ENCODE measurements at regions not wholly inside any gene's neighbourhood (a gene's known extent, or its start where the extent isn't known, plus 50 kb on each side); places are given as distances from the start of the nearest gene placed in this dataset.

GRCh38 chr3:104472221-104472620 is 894.5 kb upstream of the ALCAM start:
- TF ChIP-seq CTCF (IDR thresholded peaks at IDR 0.05) (no peak), EZH2phosphoT487 (IDR thresholded peaks at IDR 0.05) (no peak), EZH2 (IDR thresholded peaks at IDR 0.05) (no peak)
- Mint-ChIP-seq H3K9me3 (peaks cover 15% of the 10 kb centered on the region), H3K36me3 (no peaks in the 10 kb centered on the region), H3K27me3 (ENCODE audit: insufficient read depth, low read depth) (no peaks in the 10 kb centered on the region), H3K4me1 (no peaks in the 10 kb centered on the region), H3K27ac (no peak overlapping the region), H3K4me3 (no peak overlapping the region)
- Histone ChIP-seq H3K9me3 (ENCODE audit: low read depth) (no peaks in the 10 kb centered on the region), H3K36me3 (peaks cover 4% of the 10 kb centered on the region), H3K4me3 (no peak overlapping the region), H3K27me3 (no peaks in the 10 kb centered on the region), H4K20me1 (ENCODE audit: low read depth) (no peaks in the 10 kb centered on the region), H3K27ac (no peak overlapping the region), H3K4me2 (no peak overlapping the region), H3K79me2 (ENCODE audit: low read depth) (no peaks in the 10 kb centered on the region), H3K9ac (no peak overlapping the region), H3K4me1 (no peaks in the 10 kb centered on the region), H3F3A (ENCODE audit: low read depth) (no peaks in the 10 kb centered on the region), H2AFZ (replicated peaks) (no peak overlapping the region)
- no peak for DNase-seq (ENCODE audit: low spot score)

- H3K36me3 Mint-ChIP-seq: no peaks in the 10 kb centered on the region
Observed at GRCh38 chr3:104474011-104474410, 892.7 kb upstream of the ALCAM start.

GRCh38 chr3:104503022-104503421 is 863.7 kb upstream of the ALCAM start:
- H3K4me1 ChIP-seq: no peaks in the 10 kb centered on the region
- no peak overlapping the region for H2AFZ ChIP-seq (replicated peaks)
- H3K27me3 ChIP-seq: no peaks in the 10 kb centered on the region
- H3K36me3 ChIP-seq: no peaks in the 10 kb centered on the region
- no peak overlapping the region for H3K4me3 ChIP-seq
- no peaks in the 10 kb centered on the region for H3K9me3 ChIP-seq (ENCODE audit: low read depth)
- TF ChIP-seq EZH2phosphoT487 (IDR thresholded peaks at IDR 0.05) (no peak), CTCF (IDR thresholded peaks at IDR 0.05) (no peak), EZH2 (IDR thresholded peaks at IDR 0.05) (no peak)
- H3K4me2 ChIP-seq: no peak overlapping the region
- H3K79me2 ChIP-seq (ENCODE audit: low read depth): no peaks in the 10 kb centered on the region
- no peaks in the 10 kb centered on the region for H4K20me1 ChIP-seq (ENCODE audit: low read depth)
- Mint-ChIP-seq H3K36me3 (no peaks in the 10 kb centered on the region), H3K4me1 (no peaks in the 10 kb centered on the region), H3K4me3 (no peak overlapping the region), H3K27me3 (ENCODE audit: insufficient read depth, low read depth) (no peaks in the 10 kb centered on the region), H3K27ac (no peak overlapping the region), H3K9me3 (no peaks in the 10 kb centered on the region)
- no peak overlapping the region for H3K9ac ChIP-seq
- DNase-seq (ENCODE audit: low spot score): no peak
- H3K27ac ChIP-seq: no peak overlapping the region
- no peaks in the 10 kb centered on the region for H3F3A ChIP-seq (ENCODE audit: low read depth)

More at GRCh38 chr3:104474011-104474410, 892.7 kb upstream of the ALCAM start:
- no peak overlapping the region for H3K9ac ChIP-seq
- H2AFZ ChIP-seq (replicated peaks): no peak overlapping the region
- DNase-seq (ENCODE audit: low spot score): no peak
- H3K9me3 ChIP-seq (ENCODE audit: low read depth): no peaks in the 10 kb centered on the region
- no peak overlapping the region for H3K27ac ChIP-seq
- no peaks in the 10 kb centered on the region for H3K4me1 ChIP-seq
- H3F3A ChIP-seq (ENCODE audit: low read depth): no peaks in the 10 kb centered on the region
- H3K27me3 ChIP-seq: no peaks in the 10 kb centered on the region
- TF ChIP-seq EZH2 (IDR thresholded peaks at IDR 0.05) (no peak), CTCF (IDR thresholded peaks at IDR 0.05) (no peak), EZH2phosphoT487 (IDR thresholded peaks at IDR 0.05) (no peak)
- no peaks in the 10 kb centered on the region for H3K79me2 ChIP-seq (ENCODE audit: low read depth)
- H3K4me3 ChIP-seq: no peak overlapping the region
- H4K20me1 ChIP-seq (ENCODE audit: low read depth): no peaks in the 10 kb centered on the region
- H3K4me3 Mint-ChIP-seq: no peak overlapping the region
- H3K27ac Mint-ChIP-seq: no peak overlapping the region
- H3K36me3 ChIP-seq: peaks cover 4% of the 10 kb centered on the region
- H3K27me3 Mint-ChIP-seq (ENCODE audit: insufficient read depth, low read depth): no peaks in the 10 kb centered on the region
- H3K9me3 Mint-ChIP-seq: peaks cover 15% of the 10 kb centered on the region
- no peaks in the 10 kb centered on the region for H3K4me1 Mint-ChIP-seq
- no peak overlapping the region for H3K4me2 ChIP-seq

Measured in neural progenitor cell (in vitro differentiated cells).